ENCODE measurements at regions not wholly inside any gene's neighbourhood (a gene's known extent, or its start where the extent isn't known, plus 50 kb on each side); places are given as distances from the start of the nearest gene placed in this dataset.
"Not testable (repeated sequence)": the region's sequence is repeated elsewhere in the genome, so short reads cannot be mapped to it uniquely, and the experiment has no call there.

DNA sequence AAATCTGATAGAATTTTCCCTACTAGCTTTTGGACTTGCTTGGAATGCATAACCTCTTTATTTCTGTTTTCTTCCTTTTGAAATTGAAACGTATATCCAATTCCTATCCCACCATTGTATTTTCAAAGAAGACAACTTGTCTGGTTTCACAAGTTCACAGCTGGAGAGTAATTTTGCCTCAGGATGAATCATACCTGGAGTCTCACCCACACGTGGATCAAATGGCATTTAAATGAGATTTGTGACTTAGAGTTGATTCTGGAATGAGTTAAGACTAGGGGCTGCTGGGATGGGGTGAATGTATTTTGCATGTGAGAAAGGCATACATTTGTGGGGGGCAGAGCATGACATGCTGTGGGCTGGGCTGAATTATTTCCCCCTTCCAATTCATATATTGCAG lies 516.5 kb upstream of the MGAT4C start:
- DNase-seq (ENCODE audit: low read depth): no peak

- no peak for DNase-seq (ENCODE audit: low read depth)
These were observed 514.7 kb upstream of the MGAT4C start for GRCh38 chr12:86770871-86771270.

DNA sequence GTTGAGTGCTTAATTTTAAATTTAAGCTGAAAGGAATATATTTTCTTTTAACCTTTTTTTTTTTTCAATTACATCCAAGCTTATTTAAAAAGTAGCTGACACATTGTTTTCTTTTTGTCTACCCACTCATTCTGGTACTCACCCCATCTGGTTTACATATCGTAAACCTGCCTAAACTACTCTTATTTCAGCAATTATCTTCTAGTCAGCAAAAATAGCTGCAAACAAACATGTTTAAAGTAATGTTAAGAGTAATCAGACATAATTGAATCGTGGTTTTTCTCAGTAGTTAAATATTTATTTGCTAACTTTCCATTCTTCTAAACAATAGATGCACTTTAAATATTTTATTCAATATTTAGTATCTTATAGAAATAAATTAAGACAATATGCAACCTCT lies 492.7 kb upstream of the MGAT4C start:
- no peak for DNase-seq (ENCODE audit: low read depth)

DNA sequence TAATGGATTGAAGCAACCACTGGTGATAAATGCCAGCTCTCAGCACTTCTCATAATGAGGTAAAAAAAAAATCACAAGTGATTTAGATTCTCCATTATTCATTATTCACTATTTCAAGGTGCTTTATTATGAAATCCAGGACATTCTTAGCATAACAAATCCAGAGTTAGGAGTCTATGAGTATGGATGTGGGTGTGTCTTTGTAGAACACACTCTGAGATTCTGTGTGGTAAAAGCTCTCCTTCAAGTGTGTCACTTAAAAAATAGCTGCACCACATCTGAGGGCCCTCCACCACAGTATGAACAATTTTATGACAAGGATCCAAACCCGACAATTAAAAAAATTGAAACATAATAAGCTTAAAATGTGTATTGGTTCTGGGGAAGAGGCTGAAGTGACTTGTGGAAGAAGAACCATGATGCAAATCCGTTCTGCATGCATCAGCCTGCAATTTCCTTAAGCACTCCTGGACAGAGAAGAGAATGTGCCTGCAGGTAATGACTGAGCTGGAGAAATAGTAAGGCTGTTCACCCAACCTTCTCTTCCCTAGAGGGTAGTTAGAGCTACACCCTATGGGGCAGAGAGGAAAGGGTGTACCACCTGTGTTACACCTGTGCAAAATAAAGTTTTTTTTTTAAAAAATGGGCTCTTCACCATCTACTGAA lies 488.5 kb upstream of the MGAT4C start:
- no peak for DNase-seq (ENCODE audit: low read depth)

- DNase-seq (ENCODE audit: low read depth): no peak
These were observed 487.8 kb upstream of the MGAT4C start for GRCh38 chr12:86743875-86744536.

GRCh38 chr12:86741531-86741930 lies 485.3 kb upstream of the MGAT4C start:
- DNase-seq (ENCODE audit: low read depth): no peak

- DNase-seq (ENCODE audit: low read depth): no peak
These were observed 479.7 kb upstream of the MGAT4C start for GRCh38 chr12:86735851-86736250.

- DNase-seq (ENCODE audit: low read depth): no peak
These were observed 478.9 kb upstream of the MGAT4C start for GRCh38 chr12:86735072-86735471.

GRCh38 chr12:86730233-86730632 lies 474.0 kb upstream of the MGAT4C start:
- DNase-seq (ENCODE audit: low read depth): no peak

DNA sequence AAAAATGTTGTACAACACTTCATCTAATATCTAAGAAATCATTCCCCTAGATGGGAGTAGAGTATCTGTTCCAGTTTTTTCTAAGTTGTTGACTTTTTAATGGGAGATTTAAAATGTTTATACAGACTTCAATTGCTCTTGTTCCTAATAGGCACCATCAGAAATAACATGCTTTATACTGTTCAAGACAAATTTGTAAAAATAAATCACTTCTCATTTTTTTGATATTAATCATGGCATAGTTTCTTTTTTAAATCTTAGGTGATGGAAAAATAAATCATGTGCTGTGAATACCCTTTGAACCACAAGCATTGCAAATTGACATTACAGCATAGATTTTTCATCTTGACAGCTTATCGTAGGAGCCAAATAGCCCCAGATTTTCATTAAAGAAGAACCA lies 473.5 kb upstream of the MGAT4C start:
- DNase-seq (ENCODE audit: low read depth): no peak

DNA sequence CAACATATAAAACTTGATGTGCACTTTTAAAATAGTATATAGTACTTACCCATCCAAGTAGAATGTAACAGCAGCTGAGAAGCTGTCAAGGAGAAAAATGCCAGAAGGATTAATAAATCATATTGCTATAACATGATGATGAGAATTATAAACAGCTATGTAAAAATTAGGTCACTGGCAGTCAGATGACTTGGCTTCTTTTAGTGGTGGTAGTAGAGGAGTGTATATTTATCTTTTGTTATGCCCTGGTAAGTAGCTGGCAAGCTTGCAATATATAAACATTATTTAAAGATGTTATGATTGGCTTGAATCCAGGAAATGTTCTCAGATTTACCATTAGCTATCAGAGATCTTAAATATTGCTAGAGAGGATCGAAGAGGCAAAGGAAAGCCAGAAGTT lies 471.0 kb upstream of the MGAT4C start:
- DNase-seq (ENCODE audit: low read depth): no peak

DNA sequence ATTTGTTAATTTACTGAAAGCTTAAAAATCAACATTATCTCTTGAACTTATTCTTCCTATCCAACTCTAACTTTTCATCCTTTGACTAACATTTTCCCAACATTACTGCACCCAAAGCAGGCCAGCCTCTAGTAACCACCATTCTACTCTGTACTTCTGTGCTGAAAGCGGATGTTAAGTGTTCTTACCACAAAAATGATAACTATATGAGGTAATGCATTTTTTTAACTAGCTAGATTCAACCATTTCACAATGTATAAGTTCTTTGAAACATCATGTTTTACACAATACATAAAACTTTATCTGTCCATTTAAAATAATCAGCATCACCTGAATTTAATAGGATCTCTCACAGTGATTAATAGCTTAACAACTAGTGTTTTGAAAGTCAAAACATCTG lies 468.5 kb upstream of the MGAT4C start:
- peak; percentile 11 for DNase-seq (ENCODE audit: low read depth)

GRCh38 chr12:86723326-86723725 lies 467.1 kb upstream of the MGAT4C start:
- no peak for DNase-seq (ENCODE audit: low read depth)

- peak; percentile 10 for DNase-seq (ENCODE audit: low read depth)
These were observed 465.7 kb upstream of the MGAT4C start for GRCh38 chr12:86721713-86722397.

DNA sequence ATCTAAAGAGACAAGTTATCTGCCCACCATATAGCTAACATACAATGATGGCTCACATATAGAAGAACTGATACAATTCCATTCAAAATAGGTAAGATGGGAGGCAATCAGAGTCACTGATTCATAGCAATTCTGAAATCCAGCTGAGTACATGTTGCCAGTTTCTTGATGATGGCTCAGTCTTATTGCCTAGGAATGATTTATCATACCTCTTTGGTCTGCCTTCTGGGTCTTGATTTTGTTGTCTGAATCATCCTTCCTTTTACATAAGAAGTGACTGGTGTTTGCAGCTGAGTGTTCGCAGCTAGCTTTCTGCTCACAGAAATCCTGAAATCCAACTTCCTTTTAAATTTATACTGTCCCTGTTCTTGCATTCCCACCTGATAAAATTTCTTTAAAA lies 463.2 kb upstream of the MGAT4C start:
- peak; percentile 4 for DNase-seq (ENCODE audit: low read depth)

GRCh38 chr12:86713121-86713520 lies 456.9 kb upstream of the MGAT4C start:
- DNase-seq (ENCODE audit: low read depth): no peak

- DNase-seq (ENCODE audit: low read depth): peak; percentile 91
These were observed 456.2 kb upstream of the MGAT4C start for GRCh38 chr12:86712425-86712843.

- DNase-seq (ENCODE audit: low read depth): no peak
These were observed 455.5 kb upstream of the MGAT4C start for GRCh38 chr12:86711731-86712130.

GRCh38 chr12:86710109-86710508 lies 453.9 kb upstream of the MGAT4C start:
- no peak for DNase-seq (ENCODE audit: low read depth)

DNA sequence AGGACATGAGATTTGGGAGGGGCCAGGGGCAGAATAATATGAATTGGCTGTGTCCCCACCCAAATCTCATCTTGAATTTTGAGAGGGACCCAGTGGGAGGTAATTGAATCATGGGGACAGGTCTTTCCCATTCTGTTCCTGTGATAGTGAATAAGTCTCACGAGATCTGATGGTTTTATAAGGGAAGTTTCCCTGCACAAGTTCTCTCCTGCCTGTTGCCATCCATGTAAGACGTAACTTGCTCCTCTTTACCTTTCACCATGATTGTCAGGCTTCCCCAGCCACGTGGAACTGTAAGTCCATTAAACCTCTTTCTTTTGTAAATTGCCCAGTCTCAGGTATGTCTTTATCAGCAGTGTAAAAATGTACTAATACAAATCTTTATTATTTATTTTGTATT lies 452.8 kb upstream of the MGAT4C start:
- DNase-seq (ENCODE audit: low read depth): not testable (repeated sequence)

DNA sequence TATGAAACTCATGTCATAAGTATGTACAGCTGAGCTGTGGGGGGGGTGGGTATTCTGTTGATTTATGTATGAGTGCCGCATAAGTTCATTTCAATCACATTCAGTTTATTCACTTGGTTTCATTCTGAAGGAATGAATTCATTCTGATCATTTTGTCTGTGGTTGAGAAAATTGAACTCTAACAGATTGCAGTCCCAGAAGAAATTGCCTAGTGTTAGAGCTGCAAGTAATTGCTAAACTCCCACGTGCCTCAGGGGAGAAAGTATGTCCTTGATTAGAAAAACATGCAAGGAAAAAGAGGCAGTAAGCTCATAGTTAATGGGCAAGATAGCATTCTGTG lies 442.4 kb upstream of the MGAT4C start:
- DNase-seq (ENCODE audit: low read depth): no peak

DNA sequence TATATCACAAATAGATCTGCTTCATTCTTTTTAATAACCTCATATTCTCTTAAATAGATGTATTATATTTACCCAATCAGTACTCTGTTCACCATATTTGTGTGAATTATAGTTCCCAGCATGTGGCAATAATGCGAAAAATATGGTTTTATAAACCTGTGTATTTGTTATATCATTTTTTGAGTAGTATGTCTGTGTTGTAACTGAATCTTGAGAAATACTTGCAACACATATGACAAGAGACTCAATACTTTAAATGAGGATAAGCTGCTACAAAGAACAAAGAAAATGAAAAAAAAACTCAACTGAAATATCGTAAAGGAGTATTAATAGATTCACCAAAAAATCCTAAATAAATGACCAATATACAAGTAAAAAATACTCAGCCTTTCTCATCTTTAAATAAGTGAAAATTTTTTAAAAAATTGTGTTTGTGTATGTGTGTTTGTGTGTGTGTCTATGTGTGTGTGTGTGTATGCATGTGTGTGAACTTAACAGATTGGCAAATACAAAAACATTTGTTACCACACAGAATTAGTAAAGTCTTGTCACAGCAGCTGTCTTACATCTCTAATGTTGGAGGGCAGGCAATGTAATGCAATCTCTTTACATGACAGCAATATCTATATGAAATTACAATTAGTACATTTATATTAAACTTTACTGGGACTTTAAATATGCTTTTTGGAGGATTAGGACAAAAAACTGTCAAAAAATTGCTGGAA lies 441.9 kb upstream of the MGAT4C start:
- DNase-seq (ENCODE audit: low read depth): no peak

All from RPMI7951 (cell line).